ENCODE measurements at regions not wholly inside any gene's neighbourhood (a gene's known extent, or its start where the extent isn't known, plus 50 kb on each side); places are given as distances from the start of the nearest gene placed in this dataset.
A peak's percentile ranks its signal among the peaks of the same experiment; 100 is the strongest.

DNA sequence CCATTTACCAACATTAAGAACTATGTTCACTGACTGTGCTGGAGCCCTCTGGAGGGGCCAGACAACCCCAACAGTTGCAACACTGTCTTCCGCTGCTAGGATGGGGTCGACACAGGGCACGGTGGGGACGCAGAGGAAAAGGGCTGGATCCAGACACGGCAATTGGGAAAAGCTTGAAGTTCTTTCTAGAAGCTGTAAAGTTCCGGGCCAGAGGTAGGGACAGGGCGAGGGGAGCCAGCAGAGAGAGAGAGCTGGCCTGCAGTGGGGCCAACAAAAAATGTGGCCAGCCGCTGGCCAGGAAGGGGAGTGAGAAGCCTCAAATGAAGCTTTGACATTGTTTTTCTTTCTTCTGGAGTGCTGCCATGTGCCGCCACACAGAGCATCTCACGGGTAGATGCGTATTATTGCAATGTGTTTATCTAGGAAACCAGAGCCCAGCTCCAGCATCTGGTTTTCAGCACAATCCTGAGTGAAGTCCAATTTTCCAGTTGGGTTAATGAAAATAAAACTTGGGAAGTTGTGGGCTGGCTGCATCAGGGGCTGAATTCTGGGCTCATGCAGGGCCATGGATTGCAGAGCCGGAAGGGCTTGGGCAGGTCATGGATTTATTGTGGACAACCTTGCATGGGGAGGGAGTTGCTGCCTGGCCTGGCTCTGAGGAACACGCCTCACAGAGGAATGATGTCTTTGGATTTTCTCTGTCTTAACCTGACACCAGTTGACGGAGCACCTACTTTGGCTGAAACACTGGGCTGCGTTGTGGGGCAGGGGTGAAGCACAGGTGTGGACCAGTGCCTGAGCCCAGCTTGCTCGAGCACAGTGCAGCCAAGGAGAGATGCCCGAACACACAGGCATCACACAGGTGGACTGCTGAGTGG, 67.6 kb upstream of the AMPD3 start:
- FAIRE-seq (no peak), DNase-seq (ENCODE audit: low read depth in 1 of 2, low spot score in 2 of 2) (peak in 1 of 2 experiments; percentile 34)
- Histone ChIP-seq H3K23me2 (ENCODE audit: low read depth, low read length) (no peaks in the 10 kb centered on the region), H3K4me1 (replicated peaks in 1 of 4; ENCODE audit: control insufficient read depth in 3 of 4, insufficient read depth in 4 of 4, low read length in 3 of 4) (peaks cover 0 to 4% (median 0%) of the 10 kb centered on the region in 4 experiments; a peak in 2 of 7 replicates), H4K91ac (replicated peaks; ENCODE audit: insufficient read length, low read length) (peak overlapping the region; percentile 79), H3K14ac (ENCODE audit: insufficient read length) (no peak overlapping the region), H3K4me2 (ENCODE audit: insufficient read depth in 1 of 2, low read depth in 2 of 2, low read length in 2 of 2) (no peak overlapping the region), H3K36me3 (ENCODE audit: control insufficient read depth in 2 of 4, insufficient read depth in 4 of 4, low read length in 3 of 4) (no peaks in the 10 kb centered on the region), H4K5ac (ENCODE audit: insufficient read length, low read depth, low read length) (no peak overlapping the region), H4K20me1 (replicated peaks in 1 of 2; ENCODE audit: control insufficient read depth in 1 of 2, insufficient read depth in 2 of 2, low read length in 2 of 2) (no peaks in the 10 kb centered on the region), H3K4ac (replicated peaks; ENCODE audit: insufficient read length, low read depth, low read length) (no peak overlapping the region), H3K56ac (replicated peaks; ENCODE audit: insufficient read length, low read depth, low read length) (no peak overlapping the region), H2BK120ac (replicated peaks; ENCODE audit: low read depth, low read length) (no peak overlapping the region), H3K18ac (ENCODE audit: extremely low read depth, low read length) (peak overlapping the region; percentile 48), H4K8ac (ENCODE audit: extremely low read depth, insufficient read depth, low read length) (no peak overlapping the region), H2AFZ (ENCODE audit: low read length) (no peak overlapping the region), H2BK12ac (ENCODE audit: low read depth, low read length) (peak overlapping the region; percentile 87), H3K23ac (ENCODE audit: insufficient read length) (no peak overlapping the region), H3K9ac (replicated peaks in 1 of 4; ENCODE audit: extremely low read depth in 1 of 4, low read depth in 3 of 4, low read length in 3 of 4) (no peak overlapping the region; a peak in 1 of 7 replicates), H3K79me2 (ENCODE audit: control insufficient read depth in 1 of 2, insufficient read depth in 2 of 2, low read length in 2 of 2) (no peaks in the 10 kb centered on the region), H3K9me3 (ENCODE audit: insufficient read depth in 2 of 2, low read depth in 1 of 2, low read length in 1 of 2) (0 out of 4 replicates have a peak, but pooled peaks cover 0 to 3% of the 10 kb centered on the region in 2 experiments), H2BK5ac (ENCODE audit: low read depth, low read length) (peak overlapping the region; percentile 35; the same call in 1 of the 2 replicates), H3K4me3 (ENCODE audit: extremely low read depth in 1 of 4, insufficient read depth in 2 of 4, low read depth in 3 of 4, low read length in 4 of 4) (no peak overlapping the region), H3K27me3 (replicated peaks in 1 of 4; ENCODE audit: control insufficient read depth in 3 of 4, extremely low read depth in 1 of 4, insufficient read depth in 3 of 4, low read length in 3 of 4) (no peaks in the 10 kb centered on the region), H2BK20ac (ENCODE audit: low read length) (peak overlapping the region; percentile 97; the same call in 1 of the 2 replicates), H2BK15ac (ENCODE audit: low read length) (peak overlapping the region; percentile 92; the same call in 1 of the 2 replicates), H3K79me1 (ENCODE audit: low read depth, low read length) (no peaks in the 10 kb centered on the region), H2AK5ac (ENCODE audit: low read depth, low read length) (0 out of 2 replicates have a peak overlapping the region, but pooled peaks have one; percentile 39), H3K27ac (ENCODE audit: low read depth, low read length) (no peak overlapping the region)
- TF ChIP-seq SIRT6 (IDR thresholded peaks at IDR 0.05; ENCODE audit: low read length) (no peak), CHD1 (IDR thresholded peaks at IDR 0.05; ENCODE audit: low read depth, low read length) (no peak), ZNF274 (IDR thresholded peaks at IDR 0.05; ENCODE audit: borderline replicate concordance, extremely low read depth, low read length) (no peak), EGR1 (IDR thresholded peaks at IDR 0.05; ENCODE audit: borderline replicate concordance, low read depth, low read length) (no peak), GABPA (IDR thresholded peaks at IDR 0.05; ENCODE audit: borderline replicate concordance, insufficient read depth, low read length) (no peak), EZH2 (IDR thresholded peaks at IDR 0.05; ENCODE audit: low read depth, low read length, severe bottlenecking) (no peak), SAP30 (IDR thresholded peaks at IDR 0.05; ENCODE audit: insufficient read depth, insufficient replicate concordance, low read length) (no peak), RXRA (IDR thresholded peaks at IDR 0.05; ENCODE audit: insufficient read depth, low read depth, low read length) (no peak)
- TF ChIP-seq, protein P1, sequence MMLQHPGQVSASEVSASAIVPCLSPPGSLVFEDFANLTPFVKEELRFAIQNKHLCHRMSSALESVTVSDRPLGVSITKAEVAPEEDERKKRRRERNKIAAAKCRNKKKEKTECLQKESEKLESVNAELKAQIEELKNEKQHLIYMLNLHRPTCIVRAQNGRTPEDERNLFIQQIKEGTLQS (IDR thresholded peaks at IDR 0.05; ENCODE audit: insufficient read depth, low read depth, low read length) = no peak
- TF ChIP-seq, protein P2, sequence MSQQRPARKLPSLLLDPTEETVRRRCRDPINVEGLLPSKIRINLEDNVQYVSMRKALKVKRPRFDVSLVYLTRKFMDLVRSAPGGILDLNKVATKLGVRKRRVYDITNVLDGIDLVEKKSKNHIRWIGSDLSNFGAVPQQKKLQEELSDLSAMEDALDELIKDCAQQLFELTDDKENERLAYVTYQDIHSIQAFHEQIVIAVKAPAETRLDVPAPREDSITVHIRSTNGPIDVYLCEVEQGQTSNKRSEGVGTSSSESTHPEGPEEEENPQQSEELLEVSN (IDR thresholded peaks at IDR 0.05) = no peak
- 87% methylated on average over 17 of the region's 17 CpGs; no CpG with 5 or more reads in 1 of the 2 experiments for WGBS, 2 experiments (ENCODE audit: extremely low coverage in 1 of 2, insufficient coverage in 1 of 2, insufficient read length in 1 of 2, insufficient replicate concordance in 2 of 2, low coverage in 1 of 2, low lambda C conversion rate in 2 of 2, missing lambda C conversion rate in 1 of 2)
- ChIA-PET POLR2A (ENCODE audit: partially characterized antibody) (interaction anchor here (1.8 kb wide), 1 partner anchor 9 kb away, joined by 4 read pairs; no protein-coding TSS in a partner anchor), CTCF (ENCODE audit: partially characterized antibody) (interaction anchor here (0.6 to 2.6 kb wide), 7 partner anchors 10 to 349 kb away, joined by 3 to 15 read pairs (median 4); no protein-coding TSS in a partner anchor)
